Ecto neural progenitor cell (in vitro differentiated cells): ENCODE measurements at regions not wholly inside any gene's neighbourhood (a gene's known extent, or its start where the extent isn't known, plus 50 kb on each side); places are given as distances from the start of the nearest gene placed in this dataset.
A peak's percentile ranks its signal among the peaks of the same experiment; 100 is the strongest.
"Not testable (repeated sequence)": the region's sequence is repeated elsewhere in the genome, so short reads cannot be mapped to it uniquely, and the experiment has no call there.

ENCODE experiments used
- DNase-seq: peaks from one replicate; pipeline ENCODE4 v3.0.0-alpha.2; 2018; ENCODE audit warnings: low spot score

DNA sequence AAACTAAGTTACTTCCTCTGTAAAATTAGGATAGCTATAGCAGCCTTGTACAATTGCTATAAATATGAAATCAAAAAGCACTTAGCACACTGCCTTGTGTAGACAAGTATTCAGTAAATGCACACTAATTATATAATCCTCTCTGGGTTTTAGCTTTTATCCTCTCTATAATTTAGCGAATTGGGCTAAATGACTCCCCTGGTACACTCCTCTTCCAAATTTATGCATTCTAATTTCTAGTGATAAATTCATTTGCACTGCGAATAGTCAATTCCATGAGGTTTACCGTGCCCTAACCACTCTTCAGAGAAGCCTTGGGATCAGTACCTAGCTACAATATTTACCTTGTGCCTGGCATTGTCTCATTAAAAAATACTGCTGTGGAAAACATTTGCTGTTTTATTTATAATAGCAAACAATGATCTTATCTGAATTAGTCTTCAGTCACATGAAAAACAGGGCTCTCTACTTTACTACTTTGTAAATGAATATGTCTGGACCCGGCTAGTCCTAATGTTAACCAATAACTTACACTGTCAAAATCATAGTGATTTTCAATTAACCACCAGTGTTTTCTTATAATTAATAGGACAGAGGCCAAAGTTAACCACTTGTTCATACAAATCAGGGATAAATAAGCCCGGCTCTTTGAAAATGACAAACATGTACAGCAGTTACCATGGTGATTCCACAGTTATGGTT, 577.9 kb downstream of the IPMK start:
- DNase-seq: no peak

GRCh38 chr10:57679916-57680315, 587.8 kb downstream of the IPMK start:
- no peak for DNase-seq

DNA sequence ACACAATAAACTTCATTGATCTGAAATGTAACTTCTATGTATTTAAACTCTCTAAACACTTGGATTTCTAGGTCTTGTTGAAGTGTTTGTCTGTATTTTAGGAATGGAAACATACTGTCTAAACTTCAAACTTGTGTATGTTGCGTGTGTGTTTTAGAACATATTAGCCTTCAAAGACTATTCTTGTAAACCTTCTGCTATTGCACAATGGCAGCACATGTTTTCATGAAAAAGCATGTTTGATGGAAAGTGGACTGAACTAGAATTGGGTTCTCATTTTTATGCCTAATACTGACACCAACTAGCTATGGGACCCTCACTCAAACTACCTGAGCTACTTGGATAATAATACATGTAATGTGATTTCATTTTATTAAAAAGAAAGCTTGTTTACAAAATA, 592.6 kb downstream of the IPMK start:
- no peak for DNase-seq

GRCh38 chr10:57673446-57673960, 594.2 kb downstream of the IPMK start:
- no peak for DNase-seq

DNA sequence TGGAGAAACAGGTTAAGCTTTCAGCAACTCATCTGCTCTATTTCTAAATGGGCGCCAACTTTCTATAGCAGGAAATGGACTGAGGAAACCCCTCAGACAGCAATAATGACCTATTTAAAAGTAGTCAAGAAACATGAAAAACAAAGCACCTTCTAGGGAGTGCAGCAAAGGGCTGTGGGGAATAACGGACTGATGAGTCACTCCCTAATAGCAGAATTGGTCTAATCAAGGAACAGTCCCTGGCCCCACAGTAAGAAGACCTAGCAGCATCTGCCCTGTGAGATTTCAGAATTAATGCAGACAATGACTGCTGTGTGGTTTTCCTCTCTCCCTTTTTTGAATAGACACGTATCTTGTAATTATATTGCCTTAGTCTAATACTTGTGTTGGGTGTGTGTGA, 602.9 kb downstream of the IPMK start:
- DNase-seq: no peak

DNA sequence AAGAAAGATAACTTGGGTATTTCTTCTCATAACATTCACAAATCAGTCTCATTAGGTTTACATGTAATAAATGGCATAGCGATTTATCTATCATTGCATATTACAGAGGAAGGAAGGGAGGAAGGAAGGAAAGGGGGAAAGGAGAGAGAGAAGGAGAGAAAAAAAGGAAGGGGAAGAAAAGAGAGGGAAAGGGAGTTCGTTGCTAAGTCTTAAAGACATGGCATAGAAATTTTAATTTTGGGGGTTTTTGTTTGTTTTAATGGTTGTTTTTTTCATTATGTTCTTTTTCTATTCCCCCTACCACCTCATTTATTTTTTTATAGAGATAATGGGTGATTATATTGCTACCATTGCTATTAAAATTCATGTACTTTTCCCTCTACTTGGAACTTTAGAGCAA, 604.3 kb downstream of the IPMK start:
- no peak for DNase-seq

DNA sequence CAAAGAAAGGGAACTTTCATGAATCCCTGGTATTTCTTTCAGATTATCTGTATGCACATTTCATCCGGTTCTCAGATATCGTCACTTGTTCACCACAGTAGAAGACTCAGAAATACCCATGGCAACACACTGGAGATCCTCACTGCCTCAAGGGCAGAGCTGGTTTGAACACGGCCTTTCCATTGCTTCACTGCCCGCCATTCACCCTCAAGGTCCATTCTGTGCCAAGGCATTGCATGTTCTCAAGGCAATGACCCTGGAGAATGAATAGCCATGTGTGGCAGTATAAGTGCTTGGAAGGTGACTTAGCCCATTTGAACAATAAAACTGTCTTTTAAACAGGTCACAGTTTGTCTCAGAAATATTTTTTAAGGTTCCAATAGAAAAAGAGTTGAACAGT, 606.5 kb downstream of the IPMK start:
- no peak for DNase-seq

DNA sequence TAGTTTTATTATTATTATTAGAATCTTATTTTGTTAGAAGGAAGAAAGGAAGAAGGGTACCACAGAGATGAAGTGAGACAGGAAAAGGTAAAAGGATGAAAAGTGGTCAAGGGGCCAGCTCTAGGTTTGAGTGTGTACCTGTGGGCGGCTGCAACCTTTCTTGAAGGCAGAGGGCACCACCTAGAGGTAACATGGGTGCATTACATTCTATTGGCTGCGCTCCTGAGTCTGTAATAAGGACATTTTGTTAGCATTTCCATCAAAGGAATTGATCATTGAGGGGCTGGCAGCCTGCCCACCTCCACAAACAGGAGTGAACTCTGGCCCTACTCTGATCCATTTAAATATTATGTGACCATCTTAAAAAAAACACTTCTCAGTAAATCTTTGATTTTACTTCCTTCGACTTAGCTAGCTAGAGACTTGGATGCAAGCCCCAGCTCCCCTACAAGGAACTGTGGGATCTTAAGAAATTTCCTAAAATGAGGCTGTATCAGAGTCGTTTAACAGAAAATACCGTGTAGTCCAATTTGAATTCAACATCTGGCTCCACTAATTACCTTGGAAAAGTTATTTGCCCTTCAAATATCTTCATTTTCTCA, 610.4 kb downstream of the IPMK start:
- DNase-seq: peak; percentile 65

- DNase-seq: no peak
These were observed 612.8 kb downstream of the IPMK start for GRCh38 chr10:57654856-57655255.

DNA sequence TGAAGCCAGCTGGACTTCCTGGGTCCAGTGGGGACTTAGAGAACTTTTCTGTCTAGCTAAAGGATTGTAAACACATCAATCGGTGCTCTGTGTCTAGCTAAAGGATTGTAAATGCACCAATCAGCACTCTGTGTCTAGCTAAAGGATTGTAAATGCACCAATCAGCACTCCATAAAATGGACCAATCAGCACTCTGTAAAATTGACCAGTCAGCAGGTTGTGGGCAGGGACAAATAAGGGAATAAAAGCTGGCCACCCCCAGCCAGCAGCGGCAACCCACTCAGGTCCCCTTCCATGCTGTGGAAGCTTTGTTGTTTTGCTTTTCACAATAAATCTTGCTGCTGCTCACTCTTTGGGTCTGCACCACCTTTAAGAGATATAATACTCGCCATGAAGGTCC, 622.6 kb downstream of the IPMK start:
- DNase-seq: not testable (repeated sequence)

DNA sequence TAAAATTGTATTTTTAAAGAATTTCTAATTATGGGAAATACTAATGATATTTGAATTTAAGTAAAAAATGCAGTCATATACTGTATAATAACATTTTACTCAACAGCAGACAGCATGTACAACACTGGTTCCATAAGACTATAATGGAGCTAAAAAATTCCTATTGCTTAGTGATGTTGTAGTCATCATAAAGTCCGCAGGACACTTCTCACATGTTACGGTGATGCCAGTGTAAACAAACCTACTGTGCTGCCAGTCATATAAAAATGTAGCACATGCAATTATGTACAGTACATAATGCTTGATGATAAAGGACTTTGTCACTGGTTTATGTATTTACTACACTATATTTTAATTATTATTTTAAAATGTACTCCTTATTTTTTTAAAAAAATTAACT, 629.3 kb downstream of the IPMK start:
- DNase-seq: no peak

- DNase-seq: no peak
These were observed 639.0 kb downstream of the IPMK start for GRCh38 chr10:57628592-57629284.

GRCh38 chr10:57627642-57628178, 640.0 kb downstream of the IPMK start:
- DNase-seq: no peak

GRCh38 chr10:57624856-57625592, 642.7 kb downstream of the IPMK start:
- no peak for DNase-seq

- DNase-seq: no peak
These were observed 643.6 kb downstream of the IPMK start for GRCh38 chr10:57624066-57624465.

- DNase-seq: no peak
These were observed 646.2 kb downstream of the IPMK start for GRCh38 chr10:57621466-57621865.

GRCh38 chr10:57605948-57606485, 661.7 kb downstream of the IPMK start:
- DNase-seq: no peak

DNA sequence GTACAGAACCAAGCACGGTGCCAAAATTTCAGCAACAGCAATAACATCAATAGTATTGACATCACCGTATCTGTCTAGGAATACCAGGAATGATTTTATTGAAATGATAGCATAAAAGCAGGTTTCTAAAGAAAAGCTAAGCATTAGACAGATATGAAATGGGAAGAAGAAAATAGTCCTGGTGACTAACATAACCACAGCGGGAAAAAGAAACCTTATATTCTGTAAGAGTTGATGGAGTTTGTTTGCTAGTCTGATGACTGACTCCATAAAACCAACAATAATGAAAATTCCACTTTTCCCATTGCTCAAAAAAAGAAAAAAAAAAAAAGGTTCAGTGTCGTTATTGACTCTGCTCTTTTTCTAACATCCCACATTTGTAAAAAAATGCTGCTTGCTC, 668.3 kb downstream of the IPMK start:
- no peak for DNase-seq

- DNase-seq: no peak
These were observed 673.6 kb downstream of the IPMK start for GRCh38 chr10:57593983-57594573.

DNA sequence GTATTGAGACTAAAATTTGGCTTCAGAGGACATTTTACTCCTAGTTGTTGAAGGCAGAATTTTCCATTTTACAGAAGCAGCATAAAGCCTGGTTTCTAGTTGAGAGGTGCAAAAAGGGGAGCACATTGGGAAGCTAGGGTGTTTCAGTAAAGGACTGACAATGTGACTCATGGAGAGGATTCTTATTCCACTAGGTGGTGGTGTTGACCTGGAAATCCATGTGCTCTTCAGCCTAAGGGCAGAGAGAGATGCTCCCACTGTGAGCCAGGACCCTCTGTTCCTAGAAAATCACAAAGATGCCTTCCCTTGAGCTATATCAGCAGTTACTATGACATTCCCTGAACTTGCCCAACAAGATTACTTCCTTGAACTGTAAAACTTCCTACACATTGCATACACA, 687.8 kb downstream of the IPMK start:
- DNase-seq: no peak

DNA sequence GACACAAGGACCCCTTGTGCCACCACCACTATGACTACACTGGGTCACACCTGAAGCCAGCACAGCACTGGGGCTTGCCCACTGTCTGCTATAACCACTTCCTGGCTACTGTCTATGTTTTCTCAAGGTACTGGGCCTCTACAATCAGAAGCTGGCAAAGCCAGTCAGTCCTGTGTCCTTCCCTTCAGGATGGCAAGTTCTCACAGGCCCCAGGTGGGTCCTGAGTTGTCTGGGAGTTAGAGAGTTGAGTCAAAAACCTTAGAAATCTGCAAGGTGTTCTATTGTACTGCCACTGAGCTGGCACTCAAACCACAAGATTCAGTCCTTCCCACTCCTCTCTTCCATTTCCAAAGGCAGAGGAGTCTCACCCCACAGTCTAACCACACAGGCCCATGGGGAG, 705.5 kb downstream of the IPMK start:
- DNase-seq: no peak

- DNase-seq: not testable (repeated sequence)
These were observed 715.9 kb downstream of the IPMK start for GRCh38 chr10:57551774-57552173.
